Stomach (tissue), 8 donors: ENCODE measurements at regions not wholly inside any gene's neighbourhood (a gene's known extent, or its start where the extent isn't known, plus 50 kb on each side); places are given as distances from the start of the nearest gene placed in this dataset.

Experiments used
- DNase-seq, 2 donors: peaks; one replicate each; pipeline versions ENCODE4 v3.0.0 to v3.0.0-alpha.2; 2013 to 2019
- H3K27ac ChIP-seq, 5 donors: fragments of 200-600 bp in 4 of 5; sonication (generic) in 4 of 5; one replicate each; pipeline ENCODE4 v1.5.1; 2013 to 2019; ENCODE audit warnings: mild to moderate bottlenecking in 1 of 5, moderate library complexity in 1 of 5
- H3K27me3 ChIP-seq, 3 donors: fragments of 200-600 bp; sonication (generic); one replicate each; pipeline ENCODE4 v1.5.1; 2017 to 2019; ENCODE audit warnings: mixed run types in 1 of 3
- H3K36me3 ChIP-seq, 4 donors: fragments of 200-600 bp; sonication (generic); 1 replicate in 3 of 4; 2 replicates in 1 of 4; pipeline ENCODE4 v1.5.1; 2016 to 2019
- H3K4me1 ChIP-seq, 4 donors: fragments of 200-600 bp; sonication (generic); one replicate each; pipeline ENCODE4 v1.5.1; 2016 to 2019
- H3K4me3 ChIP-seq, 4 donors: fragments of 200-600 bp; sonication (generic) in 3 of 4; one replicate each; pipeline ENCODE4 v1.5.1; 2016 to 2019; ENCODE audit warnings: mild to moderate bottlenecking in 1 of 4
- H3K9me3 ChIP-seq, 4 donors: fragments of 200-600 bp; sonication (generic); one replicate each; pipeline ENCODE4 v1.5.1; 2016 to 2019
- CTCF ChIP-seq, 7 experiments: fragments of 450-650 bp in 4 of 7; fragments of 200-600 bp in 3 of 7; sonication (generic) in 3 of 7; IDR thresholded peaks; one replicate each; pipeline ENCODE4 v1.5.1; 2016 to 2019; ENCODE audit warnings: antibody characterized with exemption in 7 of 7, control low read depth in 2 of 7, mild to moderate bottlenecking in 1 of 7
- EP300 ChIP-seq: sonication (generic); formaldehyde crosslinking; IDR thresholded peaks from one replicate; pipeline ENCODE4 v1.6.1; 2017; ENCODE audit warnings: antibody characterized with exemption
- POLR2A ChIP-seq, 4 donors: fragments of 450-650 bp; IDR thresholded peaks; one replicate each; pipeline ENCODE4 v1.6.1; 2016; ENCODE audit warnings: antibody characterized with exemption in 4 of 4, control low read depth in 2 of 4, mild to moderate bottlenecking in 1 of 4, moderate library complexity in 1 of 4
- POLR2AphosphoS5 ChIP-seq, 3 donors: sonication (generic); formaldehyde crosslinking; IDR thresholded peaks; one replicate each; pipeline ENCODE4 v1.6.1; 2016; ENCODE audit warnings: antibody characterized with exemption in 3 of 3
- WGBS, 5 donors: extraction: QIAGEN DNeasy Blood & Tissue Kit in 3 of 5; methylation state at CpG; one replicate each; pipeline versions ENCODE4 v1.1.5 to v1.1.7; 2013 to 2018; 5-methylcytosine and 5-hydroxymethylcytosine counted together
- intact Hi-C: fragments of 100-400 bp; cut with DNase I; formaldehyde crosslinking; loops from one replicate; pipeline ENCODE4 v1.15.1; 2023; ENCODE audit warnings: low total_unique reads
- donor health status: healthy with polysubstance abuse.
- donor health status: Bipolar disorder and iron deficiency.
- donor health status: healthy.

DNA sequence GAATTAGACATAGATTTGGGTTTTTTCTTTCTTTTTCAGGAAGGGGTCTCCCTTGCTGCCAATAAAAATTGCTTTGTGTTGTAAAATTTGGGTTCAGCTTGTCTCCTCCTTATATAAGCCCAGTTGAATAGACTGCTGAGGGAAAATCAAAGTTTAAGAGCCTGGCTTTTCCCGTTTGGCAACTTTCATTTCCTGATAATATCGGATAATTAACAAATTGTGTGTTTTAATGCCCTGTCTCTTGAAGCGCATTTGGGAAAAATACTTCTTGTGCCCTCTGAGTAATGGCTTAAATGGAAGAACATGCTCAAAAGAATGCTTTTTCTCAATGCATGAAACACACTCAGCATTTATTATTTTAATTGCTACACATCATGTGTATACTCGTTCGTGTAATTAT is 198.0 kb upstream of the DCN start:
- H3K4me1 ChIP-seq, result peaks cover 0 to 27% (median 12%) of the 10 kb centered on the region in 4 donors

DNA sequence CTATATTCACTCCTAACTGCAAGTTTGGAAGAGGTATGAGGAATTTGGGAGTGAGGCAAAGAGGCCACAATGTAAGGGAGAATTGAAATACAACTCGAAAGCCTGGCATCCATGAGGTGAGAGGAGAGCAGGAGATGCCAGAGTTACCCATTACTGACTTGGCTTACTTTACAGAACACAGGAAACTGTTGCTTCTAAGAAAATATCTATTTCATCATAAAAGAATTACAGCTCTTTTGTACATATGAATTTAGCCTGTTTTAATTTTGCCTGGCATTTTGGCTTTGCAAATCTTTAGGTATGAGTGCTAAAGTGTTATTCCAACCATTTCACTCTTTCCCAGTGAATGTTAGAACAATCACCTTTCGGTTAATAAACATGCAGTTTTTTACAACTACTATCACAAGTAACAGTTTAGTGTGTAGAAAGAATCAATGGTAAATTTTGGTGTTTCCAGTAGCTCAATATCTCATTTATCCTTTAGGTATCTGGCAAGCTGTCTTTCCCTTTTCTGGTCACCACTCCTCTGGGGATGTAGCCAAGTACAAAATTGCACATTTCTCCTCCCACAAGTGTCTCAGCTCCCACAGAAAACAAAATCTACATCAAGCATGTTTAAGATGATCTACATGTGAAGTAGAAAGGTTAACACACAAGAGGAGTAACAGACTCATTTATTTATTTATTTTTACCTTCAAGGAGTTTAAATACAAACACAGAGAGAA is 196.6 kb upstream of the DCN start:
- Histone ChIP-seq H3K9me3 (no peaks in the 10 kb centered on the region), H3K4me3 (no peak overlapping the region), H3K4me1 (peaks cover 0 to 27% (median 12%) of the 10 kb centered on the region in 4 donors), H3K36me3 (no peaks in the 10 kb centered on the region), H3K27ac (no peak overlapping the region), H3K27me3 (no peaks in the 10 kb centered on the region)
- intact Hi-C loops, result no loop called here
- DNase-seq, result no peak
- TF ChIP-seq POLR2AphosphoS5 (IDR thresholded peaks at IDR 0.05) (no peak), CTCF (IDR thresholded peaks at IDR 0.05) (no peak), EP300 (no peak), POLR2A (IDR thresholded peaks at IDR 0.05) (no peak)
- 88 to 96% (median 89%) methylated on average over 2 of the region's 2 CpGs for WGBS, 5 donors

More for the DNA sequence above, 198.0 kb upstream of the DCN start:
- TF ChIP-seq EP300 (no peak), POLR2AphosphoS5 (IDR thresholded peaks at IDR 0.05) (no peak), CTCF (IDR thresholded peaks at IDR 0.05) (no peak), POLR2A (IDR thresholded peaks at IDR 0.05) (no peak)
- H3K36me3 ChIP-seq, result no peaks in the 10 kb centered on the region
- DNase-seq, result peak in 1 of 2 donors; percentile 47
- H3K4me3 ChIP-seq, result peak overlapping the region in 1 of 4 donors; percentile 49
- intact Hi-C loops, result no loop called here
- WGBS, 5 donors, result 16 to 32% (median 27%) methylated on average over 5 of the region's 5 CpGs
- peak overlapping the region in 2 of 5 donors; percentile 78 to 79 for H3K27ac ChIP-seq
- no peaks in the 10 kb centered on the region for H3K27me3 ChIP-seq
- no peaks in the 10 kb centered on the region for H3K9me3 ChIP-seq

DNA sequence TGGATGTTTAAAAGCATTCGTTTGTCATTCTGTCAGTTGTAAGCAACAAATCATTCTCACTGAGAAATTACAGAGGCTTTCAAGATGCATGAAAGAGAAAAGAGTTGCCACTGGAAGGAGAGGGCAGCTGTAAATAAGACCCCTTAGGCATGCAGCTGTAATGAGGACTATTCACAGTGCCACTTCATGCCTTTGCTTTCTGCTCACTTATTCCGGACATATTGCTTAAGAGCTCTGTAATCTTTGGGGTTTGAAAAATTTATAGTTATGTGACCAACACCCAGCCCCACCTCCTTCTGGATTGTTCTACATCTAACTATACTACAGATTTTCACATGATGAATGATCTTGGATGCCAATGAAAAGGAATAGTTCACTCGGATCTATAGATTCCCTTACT is 194.8 kb upstream of the DCN start:
- Histone ChIP-seq H3K4me1 (peaks cover 0 to 22% (median 12%) of the 10 kb centered on the region in 4 donors), H3K9me3 (no peaks in the 10 kb centered on the region), H3K27me3 (no peaks in the 10 kb centered on the region), H3K36me3 (no peaks in the 10 kb centered on the region), H3K27ac (no peak overlapping the region), H3K4me3 (no peak overlapping the region)
- WGBS, 5 donors, result 64 to 86% (median 77%) methylated on average over 3 of the region's 3 CpGs
- TF ChIP-seq POLR2AphosphoS5 (IDR thresholded peaks at IDR 0.05) (no peak), CTCF (IDR thresholded peaks at IDR 0.05) (no peak), EP300 (no peak), POLR2A (IDR thresholded peaks at IDR 0.05) (no peak)
- DNase-seq, result no peak
- intact Hi-C loops, result no loop called here

GRCh38 chr12:91373086-91373485 is 190.5 kb upstream of the DCN start:
- H3K4me3 ChIP-seq, result no peak overlapping the region
- H3K36me3 ChIP-seq, result no peaks in the 10 kb centered on the region
- no peaks in the 10 kb centered on the region for H3K9me3 ChIP-seq
- DNase-seq, result no peak
- TF ChIP-seq CTCF (IDR thresholded peaks at IDR 0.05) (no peak), POLR2A (IDR thresholded peaks at IDR 0.05) (no peak), EP300 (no peak)
- 89 to 96% (median 95%) methylated on average over 2 of the region's 2 CpGs for WGBS, 5 donors
- no peaks in the 10 kb centered on the region for H3K27me3 ChIP-seq
- H3K4me1 ChIP-seq, result no peaks in the 10 kb centered on the region
- H3K27ac ChIP-seq, result no peak overlapping the region
- intact Hi-C loops, result no loop called here
